ENCODE measurements at regions not wholly inside any gene's neighbourhood (a gene's known extent, or its start where the extent isn't known, plus 50 kb on each side); places are given as distances from the start of the nearest gene placed in this dataset.

- Histone ChIP-seq H3K36me3 (ENCODE audit: insufficient read depth, low read length) (no peaks in the 10 kb centered on the region), H3K9me2 (ENCODE audit: low read depth, low read length) (no peaks in the 10 kb centered on the region), H3F3A (ENCODE audit: insufficient read depth, low read length) (no peaks in the 10 kb centered on the region), H3K27ac (ENCODE audit: low read depth, low read length, poor library complexity, severe bottlenecking) (no peak overlapping the region), H3K4me3 (ENCODE audit: low read depth, low read length, poor library complexity, severe bottlenecking) (no peak overlapping the region), H3K9me3 (ENCODE audit: low read length) (no peaks in the 10 kb centered on the region), H3K27me3 (ENCODE audit: insufficient read depth, low read length) (no peaks in the 10 kb centered on the region), H3K79me2 (ENCODE audit: insufficient read depth, low read length) (no peaks in the 10 kb centered on the region), H3K4me1 (ENCODE audit: insufficient read depth, low read length, severe bottlenecking) (no peaks in the 10 kb centered on the region), H3K9ac (ENCODE audit: low read length) (no peak overlapping the region), H3K4me2 (ENCODE audit: low read length) (no peak overlapping the region), H2AFZ (ENCODE audit: low read length) (no peak overlapping the region), H4K20me1 (ENCODE audit: insufficient read depth, low read length) (no peaks in the 10 kb centered on the region)
- TF ChIP-seq CTCF (IDR thresholded peaks at IDR 0.05; ENCODE audit: low read length) (no peak), EZH2 (IDR thresholded peaks at IDR 0.05; ENCODE audit: borderline replicate concordance, low read length) (no peak)
These were observed 244.2 kb upstream of the RIOK2 start for GRCh38 chr5:97427235-97427634.

DNA sequence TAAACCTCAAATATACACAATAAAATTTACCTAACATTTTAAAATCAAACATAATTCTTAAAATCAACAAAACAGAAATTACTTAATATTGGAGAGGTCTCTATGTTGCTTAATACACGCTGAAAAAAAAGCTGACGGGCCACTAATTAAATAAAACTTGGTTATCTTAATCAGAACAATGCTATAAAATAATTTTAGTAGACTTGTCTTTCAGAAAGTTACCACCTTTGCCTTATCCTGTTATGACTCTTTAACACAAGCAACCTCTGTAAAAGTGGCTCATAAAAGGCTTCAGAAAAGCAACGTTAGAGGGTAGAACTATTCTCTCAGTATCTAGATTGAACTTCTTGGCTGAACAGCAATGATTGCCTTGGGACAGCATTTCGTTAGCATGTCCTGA is 251.0 kb upstream of the RIOK2 start:
- Histone ChIP-seq H3K27ac (ENCODE audit: low read depth, low read length, poor library complexity, severe bottlenecking) (no peak overlapping the region), H3K4me2 (ENCODE audit: low read length) (no peak overlapping the region), H4K20me1 (ENCODE audit: insufficient read depth, low read length) (no peaks in the 10 kb centered on the region), H3K36me3 (ENCODE audit: insufficient read depth, low read length) (no peaks in the 10 kb centered on the region), H3K9me3 (ENCODE audit: low read length) (no peaks in the 10 kb centered on the region), H3K4me3 (ENCODE audit: low read depth, low read length, poor library complexity, severe bottlenecking) (no peak overlapping the region), H3K79me2 (ENCODE audit: insufficient read depth, low read length) (no peaks in the 10 kb centered on the region), H3F3A (ENCODE audit: insufficient read depth, low read length) (no peaks in the 10 kb centered on the region), H3K9ac (ENCODE audit: low read length) (no peak overlapping the region), H3K4me1 (ENCODE audit: insufficient read depth, low read length, severe bottlenecking) (no peaks in the 10 kb centered on the region), H3K9me2 (ENCODE audit: low read depth, low read length) (no peaks in the 10 kb centered on the region), H2AFZ (ENCODE audit: low read length) (no peak overlapping the region), H3K27me3 (ENCODE audit: insufficient read depth, low read length) (no peaks in the 10 kb centered on the region)
- TF ChIP-seq EZH2 (IDR thresholded peaks at IDR 0.05; ENCODE audit: borderline replicate concordance, low read length) (no peak), CTCF (IDR thresholded peaks at IDR 0.05; ENCODE audit: low read length) (no peak)

GRCh38 chr5:97436405-97436804 is 253.4 kb upstream of the RIOK2 start:
- no peaks in the 10 kb centered on the region for H3K9me3 ChIP-seq (ENCODE audit: low read length)
- no peak overlapping the region for H3K27ac ChIP-seq (ENCODE audit: low read depth, low read length, poor library complexity, severe bottlenecking)
- no peak overlapping the region for H3K4me3 ChIP-seq (ENCODE audit: low read depth, low read length, poor library complexity, severe bottlenecking)
- H3K27me3 ChIP-seq (ENCODE audit: insufficient read depth, low read length): no peaks in the 10 kb centered on the region
- no peaks in the 10 kb centered on the region for H3K36me3 ChIP-seq (ENCODE audit: insufficient read depth, low read length)
- no peaks in the 10 kb centered on the region for H3K79me2 ChIP-seq (ENCODE audit: insufficient read depth, low read length)
- H3K9me2 ChIP-seq (ENCODE audit: low read depth, low read length): no peaks in the 10 kb centered on the region
- H3K9ac ChIP-seq (ENCODE audit: low read length): no peak overlapping the region
- H2AFZ ChIP-seq (ENCODE audit: low read length): no peak overlapping the region
- no peak overlapping the region for H3K4me2 ChIP-seq (ENCODE audit: low read length)
- no peaks in the 10 kb centered on the region for H3K4me1 ChIP-seq (ENCODE audit: insufficient read depth, low read length, severe bottlenecking)
- TF ChIP-seq EZH2 (IDR thresholded peaks at IDR 0.05; ENCODE audit: borderline replicate concordance, low read length) (no peak), CTCF (IDR thresholded peaks at IDR 0.05; ENCODE audit: low read length) (no peak)
- no peaks in the 10 kb centered on the region for H3F3A ChIP-seq (ENCODE audit: insufficient read depth, low read length)
- no peaks in the 10 kb centered on the region for H4K20me1 ChIP-seq (ENCODE audit: insufficient read depth, low read length)

Data from OCI-LY1 (cell line).